Loucy (cell line): ENCODE measurements at regions not wholly inside any gene's neighbourhood (a gene's known extent, or its start where the extent isn't known, plus 50 kb on each side); places are given as distances from the start of the nearest gene placed in this dataset.

Source experiments
- H2AFZ ChIP-seq: fragments of 200-600 bp; sonication (generic); 2 replicates; pipeline ENCODE4 v1.6.0; 2016; ENCODE audit warnings: antibody characterized with exemption, mild to moderate bottlenecking, low read length, moderate library complexity
- H3F3A ChIP-seq: fragments of 200-600 bp; 2 replicates; pipeline ENCODE4 v1.6.0; 2016; ENCODE audit warnings: antibody characterized with exemption, low read depth, mild to moderate bottlenecking
- H3K27me3 ChIP-seq: fragments of 200-600 bp; sonication (generic); 2 replicates; pipeline ENCODE4 v1.6.1; 2014; ENCODE audit warnings: low read length, mild to moderate bottlenecking; ENCODE audit not compliant: insufficient read depth, poor library complexity, severe bottlenecking
- H3K36me3 ChIP-seq: fragments of 200-600 bp; sonication (generic); 2 replicates; pipeline ENCODE4 v1.6.1; 2016; ENCODE audit warnings: low read length; ENCODE audit not compliant: insufficient read depth
- H3K4me1 ChIP-seq: fragments of 200-600 bp; sonication (generic); 2 replicates; pipeline ENCODE4 v1.5.1; 2014; ENCODE audit warnings: low read length, mild to moderate bottlenecking; ENCODE audit not compliant: insufficient read depth, poor library complexity, severe bottlenecking
- H3K4me2 ChIP-seq: fragments of 200-600 bp; sonication (generic); 2 replicates; pipeline ENCODE4 v1.6.0; 2014; ENCODE audit warnings: antibody characterized with exemption, low read length, low read depth, mild to moderate bottlenecking; ENCODE audit not compliant: poor library complexity, severe bottlenecking
- H3K4me3 ChIP-seq: fragments of 200-600 bp; sonication (generic); 2 replicates; pipeline ENCODE4 v1.5.1; 2014; ENCODE audit warnings: low read length, mild to moderate bottlenecking, mixed read lengths; ENCODE audit not compliant: poor library complexity, severe bottlenecking
- H3K79me2 ChIP-seq: fragments of 200-600 bp; sonication (generic); 2 replicates; pipeline ENCODE4 v1.6.1; 2014; ENCODE audit warnings: low read length; ENCODE audit not compliant: insufficient read depth
- H3K9ac ChIP-seq: fragments of 200-600 bp; sonication (generic); 2 replicates; pipeline ENCODE4 v1.6.0; 2014; ENCODE audit warnings: mild to moderate bottlenecking, low read depth, low read length, moderate library complexity; ENCODE audit not compliant: poor library complexity, severe bottlenecking
- H3K9me2 ChIP-seq: fragments of 200-600 bp; sonication (generic); replicated peaks from 2 replicates; pipeline ENCODE4 v1.6.1; 2016; ENCODE audit warnings: low read depth, low read length, mixed read lengths
- H3K9me3 ChIP-seq: fragments of 200-600 bp; sonication (generic); 2 replicates; pipeline ENCODE4 v1.6.1; 2014; ENCODE audit warnings: mild to moderate bottlenecking, antibody characterized with exemption, low read length, low read depth; ENCODE audit not compliant: insufficient read depth
- H4K20me1 ChIP-seq: fragments of 200-600 bp; sonication (generic); 2 replicates; pipeline ENCODE4 v1.6.0; 2014; ENCODE audit warnings: antibody characterized with exemption, low read length, mild to moderate bottlenecking; ENCODE audit not compliant: insufficient read depth, poor library complexity, severe bottlenecking
- CTCF ChIP-seq: fragments of 200-600 bp; sonication (generic); conservative IDR thresholded peaks from 2 replicates; pipeline ENCODE4 v1.5.1; 2014; ENCODE audit warnings: mild to moderate bottlenecking, antibody characterized with exemption, low read length
- EZH2phosphoT487 ChIP-seq: fragments of 200-600 bp; IDR thresholded peaks from 2 replicates; pipeline ENCODE4 v1.6.1; 2018; ENCODE audit warnings: antibody characterized with exemption, mild to moderate bottlenecking, moderate library complexity, borderline replicate concordance

GRCh38 chr6:139655783-139656705 lies 281.6 kb upstream of the CITED2 start:
- Histone ChIP-seq H3K9ac (no peak overlapping the region), H3K27me3 (no peaks in the 10 kb centered on the region), H4K20me1 (no peaks in the 10 kb centered on the region), H3K9me3 (no peaks in the 10 kb centered on the region), H3K4me3 (no peak overlapping the region), H3K9me2 (no peaks in the 10 kb centered on the region), H3K4me2 (no peak overlapping the region), H2AFZ (no peak overlapping the region), H3K79me2 (no peaks in the 10 kb centered on the region), H3F3A (no peaks in the 10 kb centered on the region), H3K4me1 (no peaks in the 10 kb centered on the region), H3K36me3 (no peaks in the 10 kb centered on the region)
- TF ChIP-seq EZH2phosphoT487 (no peak), CTCF (no peak)

- Histone ChIP-seq H3K4me3 (no peak overlapping the region), H3K4me1 (no peaks in the 10 kb centered on the region), H3K9me3 (no peaks in the 10 kb centered on the region), H3K4me2 (no peak overlapping the region), H3K27me3 (no peaks in the 10 kb centered on the region), H3K9me2 (no peaks in the 10 kb centered on the region), H2AFZ (no peak overlapping the region), H3K79me2 (no peaks in the 10 kb centered on the region), H4K20me1 (no peaks in the 10 kb centered on the region), H3K9ac (no peak overlapping the region), H3F3A (no peaks in the 10 kb centered on the region), H3K36me3 (no peaks in the 10 kb centered on the region)
- TF ChIP-seq EZH2phosphoT487 = no peak
- no peak for TF ChIP-seq CTCF
Measured at GRCh38 chr6:139654888-139655782, 280.7 kb upstream of the CITED2 start.

GRCh38 chr6:139654309-139654708 lies 279.9 kb upstream of the CITED2 start:
- no peak overlapping the region for H3K9ac ChIP-seq

More at GRCh38 chr6:139654309-139654708, 279.9 kb upstream of the CITED2 start:
- no peaks in the 10 kb centered on the region for H3F3A ChIP-seq
- no peaks in the 10 kb centered on the region for H3K9me3 ChIP-seq
- H3K4me1 ChIP-seq = no peaks in the 10 kb centered on the region
- H3K36me3 ChIP-seq = no peaks in the 10 kb centered on the region
- no peaks in the 10 kb centered on the region for H3K27me3 ChIP-seq
- no peaks in the 10 kb centered on the region for H3K79me2 ChIP-seq
- TF ChIP-seq CTCF (no peak), EZH2phosphoT487 (no peak)
- H3K4me3 ChIP-seq = no peak overlapping the region
- no peaks in the 10 kb centered on the region for H4K20me1 ChIP-seq
- no peaks in the 10 kb centered on the region for H3K9me2 ChIP-seq
- no peak overlapping the region for H3K4me2 ChIP-seq
- no peak overlapping the region for H2AFZ ChIP-seq
